ENCODE measurements at regions not wholly inside any gene's neighbourhood (a gene's known extent, or its start where the extent isn't known, plus 50 kb on each side); places are given as distances from the start of the nearest gene placed in this dataset.

DNA sequence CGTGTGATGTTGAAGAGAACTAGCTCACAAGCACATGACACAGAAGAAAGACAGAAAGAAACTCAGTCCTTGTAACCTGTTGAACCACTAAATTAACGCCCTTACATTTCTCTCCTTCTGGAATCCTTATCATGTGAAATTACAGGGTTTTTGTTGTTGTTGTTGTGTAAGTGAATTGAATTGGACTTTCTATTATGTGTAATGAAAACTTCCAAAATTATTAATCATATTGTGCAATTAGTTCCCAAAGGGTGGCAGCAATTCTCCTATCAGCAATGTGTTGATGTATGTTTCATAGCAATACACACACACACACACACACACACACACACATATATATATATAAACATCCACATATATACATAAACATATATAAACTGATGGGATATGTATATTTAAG is 402.2 kb upstream of the TCF4 start:
- TF ChIP-seq MAX (IDR thresholded peaks at IDR 0.05) (no peak), CTCF (IDR thresholded peaks at IDR 0.05; ENCODE audit: control extremely low read depth in 1 of 3, insufficient read depth in 1 of 3, low read depth in 1 of 3, low read length in 3 of 3) (no peak)

Data from H1 (cell line).